Neuronal stem cell (in vitro differentiated cells): ENCODE measurements at regions not wholly inside any gene's neighbourhood (a gene's known extent, or its start where the extent isn't known, plus 50 kb on each side); places are given as distances from the start of the nearest gene placed in this dataset.

ENCODE experiments used
- DNase-seq: peaks from one replicate; pipeline ENCODE4 v3.0.0-alpha.2; 2013; ENCODE audit warnings: low spot score
- H2AFZ ChIP-seq: one replicate; pipeline ENCODE4 v1.6.1; 2013; ENCODE audit warnings: mild to moderate bottlenecking, low read length, inconsistent platforms
- H2AK5ac ChIP-seq: 2 replicates; pipeline ENCODE4 v1.6.1; 2013; ENCODE audit warnings: low read depth, mild to moderate bottlenecking, inconsistent platforms, low read length, moderate library complexity, mixed read lengths
- H2BK120ac ChIP-seq: 2 replicates; pipeline ENCODE4 v1.6.1; 2013; ENCODE audit warnings: low read depth, mild to moderate bottlenecking, inconsistent platforms, low read length, moderate library complexity, mixed read lengths
- H2BK12ac ChIP-seq: one replicate; pipeline ENCODE4 v1.6.1; 2013; ENCODE audit warnings: low read length, inconsistent platforms
- H2BK15ac ChIP-seq: 2 replicates; pipeline ENCODE4 v1.6.1; 2013; ENCODE audit warnings: mild to moderate bottlenecking, low read length, inconsistent platforms, mixed read lengths
- H2BK5ac ChIP-seq: one replicate; pipeline ENCODE4 v1.6.1; 2013; ENCODE audit warnings: inconsistent platforms, mild to moderate bottlenecking, low read length, moderate library complexity
- H3K14ac ChIP-seq: one replicate; pipeline ENCODE4 v1.6.1; 2013; ENCODE audit warnings: low read length, inconsistent platforms
- H3K18ac ChIP-seq: 2 replicates; pipeline ENCODE4 v1.6.1; 2013; ENCODE audit warnings: low read length, inconsistent platforms
- H3K23ac ChIP-seq: 2 replicates; pipeline ENCODE4 v1.6.1; 2013; ENCODE audit warnings: low read depth, mild to moderate bottlenecking, mixed read lengths, low read length, inconsistent platforms; ENCODE audit not compliant: poor library complexity
- H3K27ac ChIP-seq: replicated peaks from 3 replicates; pipeline ENCODE4 v1.5.1; 2013; ENCODE audit warnings: low read length, inconsistent platforms
- H3K27me3 ChIP-seq, 3 experiments: 2 replicates each; pipeline ENCODE4 v1.6.1; 2013; ENCODE audit warnings: low read length in 3 of 3, mild to moderate bottlenecking in 2 of 3, inconsistent platforms in 1 of 3, low read depth in 1 of 3, mixed read lengths in 1 of 3, moderate library complexity in 1 of 3; ENCODE audit not compliant: control insufficient read depth in 3 of 3, insufficient read depth in 3 of 3
- H3K36me3 ChIP-seq, 2 donors: replicated peaks in 1 of 2; 2 replicates each; pipeline ENCODE4 v1.6.1; 2013; ENCODE audit warnings: low read length in 2 of 2; ENCODE audit not compliant: control insufficient read depth in 2 of 2, insufficient read depth in 2 of 2
- H3K4ac ChIP-seq: 2 replicates; pipeline ENCODE4 v1.6.1; 2013; ENCODE audit warnings: inconsistent platforms, mild to moderate bottlenecking, low read length, moderate library complexity
- H3K4me1 ChIP-seq, 2 donors: 1 replicate in 1 of 2; 2 replicates in 1 of 2; pipeline ENCODE4 v1.6.1; 2013; ENCODE audit warnings: low read length in 2 of 2, low read depth in 1 of 2; ENCODE audit not compliant: control insufficient read depth in 2 of 2, insufficient read depth in 1 of 2
- H3K4me2 ChIP-seq: one replicate; pipeline ENCODE4 v1.6.1; 2013; ENCODE audit warnings: mild to moderate bottlenecking, low read length, inconsistent platforms; ENCODE audit not compliant: insufficient read depth, poor library complexity, severe bottlenecking
- H3K4me3 ChIP-seq, 2 donors: 2 replicates each; pipeline ENCODE4 v1.5.1; 2013; ENCODE audit warnings: low read length in 2 of 2, mild to moderate bottlenecking in 2 of 2, inconsistent platforms in 1 of 2, moderate library complexity in 1 of 2
- H3K79me1 ChIP-seq: one replicate; pipeline ENCODE4 v1.6.1; 2013; ENCODE audit warnings: low read depth, mild to moderate bottlenecking, inconsistent platforms, low read length, moderate library complexity
- H3K9ac ChIP-seq: one replicate; pipeline ENCODE4 v1.6.1; 2013; ENCODE audit warnings: mild to moderate bottlenecking, low read depth, low read length, inconsistent platforms; ENCODE audit not compliant: poor library complexity
- H3K9me3 ChIP-seq, 2 donors: replicated peaks in 1 of 2; 2 replicates each; pipeline versions ENCODE3 to v1.6.1; 2013; ENCODE audit warnings: low read length in 2 of 2, mild to moderate bottlenecking in 2 of 2, inconsistent platforms in 1 of 2, low read depth in 1 of 2, mixed read lengths in 1 of 2, moderate library complexity in 1 of 2; ENCODE audit not compliant: control insufficient read depth in 2 of 2, insufficient read depth in 1 of 2
- H4K8ac ChIP-seq: one replicate; pipeline ENCODE4 v1.6.1; 2013; ENCODE audit warnings: low read depth, mild to moderate bottlenecking, inconsistent platforms, low read length, moderate library complexity
- H4K91ac ChIP-seq: one replicate; pipeline ENCODE4 v1.6.1; 2013; ENCODE audit warnings: low read length, low read depth, mild to moderate bottlenecking, inconsistent platforms; ENCODE audit not compliant: poor library complexity
- WGBS, 2 donors: extraction: QIAGEN DNeasy Blood & Tissue Kit; methylation state at CpG; one replicate each; pipeline ENCODE4 v1.1.7; 2013; ENCODE audit warnings: missing lambda C conversion rate in 2 of 2, mixed read lengths in 1 of 2; ENCODE audit not compliant: insufficient read length in 2 of 2, insufficient replicate concordance in 1 of 2; ENCODE audit errors: extremely low coverage in 2 of 2; 5-methylcytosine and 5-hydroxymethylcytosine counted together

- Histone ChIP-seq H3K36me3 (no peaks in the 10 kb centered on the region), H4K8ac (no peak overlapping the region), H3K4me2 (no peak overlapping the region), H2AK5ac (no peak overlapping the region), H3K4ac (no peak overlapping the region), H3K18ac (no peak overlapping the region), H3K27me3 (no peaks in the 10 kb centered on the region), H3K4me1 (no peaks in the 10 kb centered on the region), H2BK5ac (no peak overlapping the region), H2BK15ac (no peak overlapping the region), H3K9ac (no peak overlapping the region), H4K91ac (no peak overlapping the region), H3K23ac (no peak overlapping the region), H2AFZ (no peak overlapping the region), H2BK12ac (no peak overlapping the region), H3K9me3 (no peaks in the 10 kb centered on the region), H3K27ac (no peak overlapping the region), H3K79me1 (no peaks in the 10 kb centered on the region), H3K4me3 (no peak overlapping the region), H3K14ac (no peak overlapping the region), H2BK120ac (no peak overlapping the region)
- no CpG with 5 or more reads among the region's 3 CpGs for WGBS, 2 donors
- DNase-seq = no peak
Observed at GRCh38 chr12:92442782-92443181, 260.0 kb upstream of the PLEKHG7 start.

- no peaks in the 10 kb centered on the region for H3K36me3 ChIP-seq
- no peak overlapping the region for H3K4me2 ChIP-seq
- no peak overlapping the region for H2AK5ac ChIP-seq
- H2AFZ ChIP-seq = no peak overlapping the region
- H3K18ac ChIP-seq = no peak overlapping the region
- H3K9ac ChIP-seq = no peak overlapping the region
- no peak overlapping the region for H3K14ac ChIP-seq
- H4K8ac ChIP-seq = no peak overlapping the region
- no peak overlapping the region for H3K4me3 ChIP-seq
- H2BK15ac ChIP-seq = no peak overlapping the region
- no CpG with 5 or more reads among the region's 4 CpGs for WGBS, 2 donors
- no peak overlapping the region for H3K23ac ChIP-seq
- H2BK5ac ChIP-seq = no peak overlapping the region
- no peak overlapping the region for H3K27ac ChIP-seq
- H4K91ac ChIP-seq = no peak overlapping the region
- DNase-seq = no peak
- H3K4me1 ChIP-seq = no peaks in the 10 kb centered on the region
- no peak overlapping the region for H2BK120ac ChIP-seq
- H3K27me3 ChIP-seq = no peaks in the 10 kb centered on the region
- H2BK12ac ChIP-seq = no peak overlapping the region
- no peaks in the 10 kb centered on the region for H3K79me1 ChIP-seq
- H3K9me3 ChIP-seq = no peaks in the 10 kb centered on the region
- no peak overlapping the region for H3K4ac ChIP-seq
Observed at GRCh38 chr12:92440072-92440471, 262.7 kb upstream of the PLEKHG7 start.

- Histone ChIP-seq H2AFZ (no peak overlapping the region), H2BK12ac (no peak overlapping the region), H2BK5ac (no peak overlapping the region), H2AK5ac (no peak overlapping the region), H4K8ac (no peak overlapping the region), H4K91ac (no peak overlapping the region), H3K27me3 (no peaks in the 10 kb centered on the region), H3K79me1 (no peaks in the 10 kb centered on the region), H2BK120ac (no peak overlapping the region), H3K14ac (no peak overlapping the region), H3K18ac (no peak overlapping the region), H3K36me3 (no peaks in the 10 kb centered on the region), H3K9me3 (no peaks in the 10 kb centered on the region), H3K4me2 (no peak overlapping the region), H2BK15ac (no peak overlapping the region), H3K4me3 (no peak overlapping the region), H3K4me1 (peaks cover 0 to 1% of the 10 kb centered on the region in 2 donors), H3K9ac (no peak overlapping the region), H3K23ac (no peak overlapping the region), H3K27ac (no peak overlapping the region), H3K4ac (no peak overlapping the region)
- WGBS, 2 donors = no CpG with 5 or more reads among the region's 1 CpG
- no peak for DNase-seq
Observed at GRCh38 chr12:92439420-92439805, 263.4 kb upstream of the PLEKHG7 start.

GRCh38 chr12:92438641-92439419 is 264.0 kb upstream of the PLEKHG7 start:
- no peak overlapping the region for H2BK120ac ChIP-seq
- no peak overlapping the region for H3K27ac ChIP-seq
- no peak overlapping the region for H4K91ac ChIP-seq
- H3K27me3 ChIP-seq = no peaks in the 10 kb centered on the region
- H3K4me1 ChIP-seq = peaks cover 0 to 2% of the 10 kb centered on the region in 2 donors
- no peak overlapping the region for H3K14ac ChIP-seq
- no peak overlapping the region for H3K18ac ChIP-seq
- H2BK5ac ChIP-seq = no peak overlapping the region
- H2BK15ac ChIP-seq = no peak overlapping the region
- H4K8ac ChIP-seq = no peak overlapping the region
- no peaks in the 10 kb centered on the region for H3K36me3 ChIP-seq
- H3K9ac ChIP-seq = no peak overlapping the region
- no peaks in the 10 kb centered on the region for H3K9me3 ChIP-seq
- no peak overlapping the region for H3K4ac ChIP-seq
- H2AK5ac ChIP-seq = no peak overlapping the region
- no peak overlapping the region for H2BK12ac ChIP-seq
- H3K79me1 ChIP-seq = no peaks in the 10 kb centered on the region
- H3K23ac ChIP-seq = no peak overlapping the region
- no CpG with 5 or more reads among the region's 4 CpGs for WGBS, 2 donors
- no peak overlapping the region for H2AFZ ChIP-seq
- H3K4me2 ChIP-seq = no peak overlapping the region
- DNase-seq = no peak
- H3K4me3 ChIP-seq = no peak overlapping the region
